Pulmonary artery endothelial cell (primary cell): ENCODE measurements at regions not wholly inside any gene's neighbourhood (a gene's known extent, or its start where the extent isn't known, plus 50 kb on each side); places are given as distances from the start of the nearest gene placed in this dataset.

Source experiments
- DNase-seq: peaks from one replicate; pipeline ENCODE4 v3.0.0-alpha.2; 2011; ENCODE audit warnings: low read depth, low spot score

DNA sequence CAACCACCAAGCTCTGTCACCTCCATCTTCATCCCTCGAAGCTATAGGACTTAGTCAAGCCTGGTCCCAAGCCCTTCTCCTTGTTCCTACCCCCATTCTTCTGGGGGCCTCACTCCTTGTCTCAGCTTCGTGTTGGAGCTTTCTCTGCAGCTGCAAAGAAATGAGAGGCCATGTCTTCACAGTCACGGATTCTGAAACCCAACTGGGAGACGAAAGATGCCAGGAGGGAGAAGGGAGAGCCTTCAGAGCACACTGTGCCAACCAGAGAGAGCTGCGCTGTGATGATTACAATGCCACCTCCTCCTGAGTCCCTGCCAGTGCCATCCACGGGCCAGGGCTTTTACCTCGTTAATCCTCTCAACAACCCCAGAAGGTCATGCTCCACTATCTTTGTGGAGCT, 469.3 kb downstream of the TBC1D22A start:
- DNase-seq, result no peak

DNA sequence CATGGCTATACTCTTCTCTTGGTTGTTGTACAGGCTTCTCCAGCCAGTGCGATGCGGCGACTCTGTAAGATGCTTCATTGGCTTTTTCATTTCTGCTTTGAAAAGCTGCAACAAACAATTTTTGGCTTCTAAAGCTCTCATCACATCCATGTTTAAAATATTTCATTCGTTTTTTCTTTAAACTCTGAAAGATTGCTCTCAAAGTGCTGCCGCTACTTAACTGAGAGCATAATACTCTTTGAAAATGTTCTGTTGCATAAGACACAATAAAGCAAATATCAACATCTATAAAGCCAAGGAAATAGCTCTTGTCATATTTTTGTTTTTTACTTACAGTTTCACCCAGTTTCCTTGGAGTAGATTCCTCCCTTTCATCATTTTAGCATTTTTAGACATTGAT, 468.3 kb downstream of the TBC1D22A start:
- DNase-seq, result no peak

DNA sequence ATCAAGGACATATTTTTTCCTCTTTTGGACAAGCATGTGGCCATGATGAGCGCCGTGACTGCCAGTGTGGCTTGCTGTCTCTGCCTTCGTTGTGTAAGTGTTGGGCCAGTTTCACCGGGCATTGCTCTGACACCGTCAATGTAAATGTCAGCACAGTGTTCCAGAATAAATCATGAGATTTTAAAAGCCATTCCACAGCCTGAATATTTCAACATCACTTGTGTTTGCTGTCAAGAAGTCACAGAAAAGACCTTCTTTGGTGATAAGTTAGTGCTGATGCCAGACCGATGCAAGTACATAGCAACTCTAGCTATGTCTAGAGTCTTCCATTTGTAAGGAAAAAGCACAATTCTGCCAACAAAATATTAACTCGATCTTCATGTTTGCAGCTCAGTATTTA, 467.8 kb downstream of the TBC1D22A start:
- no peak for DNase-seq

DNA sequence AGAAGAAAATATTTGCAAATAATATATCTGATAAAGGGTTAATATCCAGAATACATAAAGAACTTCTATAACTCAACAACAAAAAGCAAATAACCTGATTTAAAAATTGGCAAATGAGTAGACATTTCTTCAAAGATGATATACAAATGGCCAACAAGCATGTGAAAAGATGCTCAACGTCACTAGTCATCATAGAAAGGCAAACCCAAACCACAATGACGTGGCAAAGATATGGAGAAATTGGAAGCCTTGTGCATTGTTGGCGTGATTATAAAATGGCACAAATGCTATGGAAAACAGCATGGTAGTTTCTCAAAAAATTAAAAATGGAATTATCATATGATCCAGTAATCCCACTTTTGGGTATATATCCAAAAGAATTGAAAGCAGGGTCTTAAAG, 466.3 kb downstream of the TBC1D22A start:
- no peak for DNase-seq

DNA sequence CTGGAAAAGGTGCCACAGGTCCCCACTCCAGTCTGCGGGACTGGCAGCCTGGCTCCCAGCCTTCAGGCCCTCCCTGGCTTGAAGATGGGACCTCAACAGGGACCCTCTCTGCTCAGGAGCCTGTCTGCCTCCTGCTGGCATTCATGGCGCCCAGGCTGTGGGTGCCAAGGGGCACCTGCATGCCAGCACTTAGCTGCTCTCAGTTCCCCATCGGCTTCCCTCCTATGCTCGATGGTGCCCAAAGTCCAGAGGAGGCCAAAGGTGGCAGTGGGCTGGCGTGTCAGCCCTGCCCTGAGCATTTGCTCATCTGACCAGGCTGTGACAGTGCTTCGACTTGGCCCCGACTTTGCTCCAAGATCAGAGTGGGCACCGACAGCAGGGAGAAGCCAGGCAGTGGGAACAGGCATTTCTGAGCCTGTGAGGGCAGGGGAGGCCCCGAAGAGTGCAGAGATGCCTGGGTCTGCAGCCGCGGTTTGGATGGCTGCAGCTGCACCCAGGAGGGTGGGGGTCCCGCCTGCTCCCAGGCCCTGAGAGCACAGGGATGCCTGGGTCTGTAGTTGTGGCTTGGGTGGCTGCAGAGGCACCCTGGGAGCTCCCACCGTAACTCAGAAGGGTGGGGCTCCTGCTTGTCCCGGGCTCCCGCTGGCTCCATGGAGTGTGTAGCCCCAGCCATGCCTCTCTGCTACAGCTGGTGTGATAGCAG, 463.6 kb downstream of the TBC1D22A start:
- DNase-seq, result no peak

DNA sequence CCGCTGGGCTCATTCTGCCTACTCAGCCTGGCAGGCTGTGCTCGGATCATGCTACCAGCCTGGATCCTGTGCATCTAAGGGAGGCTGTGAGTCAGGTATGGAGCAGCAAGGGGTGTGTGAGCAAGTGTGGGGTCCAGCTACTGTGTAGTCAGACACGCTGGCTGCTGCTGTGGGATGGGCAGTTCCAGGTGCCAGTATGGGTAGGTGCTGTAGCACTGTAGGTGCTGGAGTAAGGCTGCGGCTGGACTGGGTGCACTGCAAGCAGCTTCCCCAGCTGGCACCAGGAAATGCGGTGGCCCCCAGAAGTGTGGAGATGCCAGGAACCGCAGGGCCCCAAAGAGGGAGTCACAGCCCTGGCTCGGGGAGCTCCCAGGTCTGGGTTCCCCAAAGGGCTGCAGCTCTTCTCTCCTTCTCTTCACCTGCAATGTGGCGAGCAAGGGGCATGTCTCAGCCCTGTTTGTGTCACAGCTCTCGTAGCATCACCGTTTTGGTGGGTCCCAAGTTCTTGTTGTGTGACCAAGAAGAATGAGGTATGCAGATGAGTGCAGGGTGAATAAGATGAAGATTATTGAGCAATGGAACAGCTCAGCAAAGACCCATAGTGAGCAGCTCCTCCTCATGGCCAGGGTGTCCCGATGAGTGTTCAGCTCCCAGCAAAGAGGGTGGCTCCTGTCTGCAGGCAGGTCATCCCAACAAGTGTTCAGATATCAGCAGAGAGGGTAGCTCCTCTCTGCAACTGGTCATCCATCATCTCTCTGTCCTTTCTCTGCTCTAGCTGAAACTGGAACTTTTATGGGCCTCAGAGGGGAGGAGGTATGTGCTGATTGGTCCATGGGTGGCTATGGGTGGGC, 462.9 kb downstream of the TBC1D22A start:
- no peak for DNase-seq
